Stomach (tissue), 8 donors: ENCODE measurements at regions not wholly inside any gene's neighbourhood (a gene's known extent, or its start where the extent isn't known, plus 50 kb on each side); places are given as distances from the start of the nearest gene placed in this dataset.

Experiments
- DNase-seq, 2 donors: peaks; one replicate each; pipeline versions ENCODE4 v3.0.0 to v3.0.0-alpha.2; 2013 to 2019
- H3K27ac ChIP-seq, 5 donors: fragments of 200-600 bp in 4 of 5; sonication (generic) in 4 of 5; one replicate each; pipeline ENCODE4 v1.5.1; 2013 to 2019; ENCODE audit warnings: mild to moderate bottlenecking in 1 of 5, moderate library complexity in 1 of 5
- H3K27me3 ChIP-seq, 3 donors: fragments of 200-600 bp; sonication (generic); one replicate each; pipeline ENCODE4 v1.5.1; 2017 to 2019; ENCODE audit warnings: mixed run types in 1 of 3
- H3K36me3 ChIP-seq, 4 donors: fragments of 200-600 bp; sonication (generic); 1 replicate in 3 of 4; 2 replicates in 1 of 4; pipeline ENCODE4 v1.5.1; 2016 to 2019
- H3K4me1 ChIP-seq, 4 donors: fragments of 200-600 bp; sonication (generic); one replicate each; pipeline ENCODE4 v1.5.1; 2016 to 2019
- H3K4me3 ChIP-seq, 4 donors: fragments of 200-600 bp; sonication (generic) in 3 of 4; one replicate each; pipeline ENCODE4 v1.5.1; 2016 to 2019; ENCODE audit warnings: mild to moderate bottlenecking in 1 of 4
- H3K9me3 ChIP-seq, 4 donors: fragments of 200-600 bp; sonication (generic); one replicate each; pipeline ENCODE4 v1.5.1; 2016 to 2019
- CTCF ChIP-seq, 7 experiments: fragments of 450-650 bp in 4 of 7; fragments of 200-600 bp in 3 of 7; sonication (generic) in 3 of 7; IDR thresholded peaks; one replicate each; pipeline ENCODE4 v1.5.1; 2016 to 2019; ENCODE audit warnings: antibody characterized with exemption in 7 of 7, control low read depth in 2 of 7, mild to moderate bottlenecking in 1 of 7
- EP300 ChIP-seq: sonication (generic); formaldehyde crosslinking; IDR thresholded peaks from one replicate; pipeline ENCODE4 v1.6.1; 2017; ENCODE audit warnings: antibody characterized with exemption
- POLR2A ChIP-seq, 4 donors: fragments of 450-650 bp; IDR thresholded peaks; one replicate each; pipeline ENCODE4 v1.6.1; 2016; ENCODE audit warnings: antibody characterized with exemption in 4 of 4, control low read depth in 2 of 4, mild to moderate bottlenecking in 1 of 4, moderate library complexity in 1 of 4
- POLR2AphosphoS5 ChIP-seq, 3 donors: sonication (generic); formaldehyde crosslinking; IDR thresholded peaks; one replicate each; pipeline ENCODE4 v1.6.1; 2016; ENCODE audit warnings: antibody characterized with exemption in 3 of 3
- WGBS, 5 donors: extraction: QIAGEN DNeasy Blood & Tissue Kit in 3 of 5; methylation state at CpG; one replicate each; pipeline versions ENCODE4 v1.1.5 to v1.1.7; 2013 to 2018; 5-methylcytosine and 5-hydroxymethylcytosine counted together
- intact Hi-C: fragments of 100-400 bp; cut with DNase I; formaldehyde crosslinking; loops from one replicate; pipeline ENCODE4 v1.15.1; 2023; ENCODE audit warnings: low total_unique reads
- donor health status: healthy with polysubstance abuse.
- donor health status: Bipolar disorder and iron deficiency.
- donor health status: healthy.

GRCh38 chr10:31186225-31187000, 132.6 kb upstream of the ZEB1 start:
- no peak overlapping the region for H3K27ac ChIP-seq
- no peaks in the 10 kb centered on the region for H3K27me3 ChIP-seq
- 61 to 67% (median 62%) methylated on average over 7 of the region's 7 CpGs for WGBS, 5 donors
- peaks cover 0 to 4% (median 0%) of the 10 kb centered on the region in 4 donors for H3K9me3 ChIP-seq
- no peak overlapping the region for H3K4me3 ChIP-seq
- TF ChIP-seq POLR2A (IDR thresholded peaks at IDR 0.05) (no peak), EP300 (no peak), POLR2AphosphoS5 (IDR thresholded peaks at IDR 0.05) (no peak)
- no peaks in the 10 kb centered on the region for H3K4me1 ChIP-seq
- intact Hi-C loops: no loop called here
- no peaks in the 10 kb centered on the region for H3K36me3 ChIP-seq
- peak in 1 of 2 donors; percentile 41 for DNase-seq

GRCh38 chr10:31187182-31187581, 131.8 kb upstream of the ZEB1 start:
- WGBS, 5 donors: 90 to 94% (median 91%) methylated on average over 2 of the region's 2 CpGs
- no peaks in the 10 kb centered on the region for H3K4me1 ChIP-seq
- no peaks in the 10 kb centered on the region for H3K36me3 ChIP-seq
- H3K4me3 ChIP-seq: no peak overlapping the region
- intact Hi-C loops: no loop called here
- H3K9me3 ChIP-seq: peaks cover 0 to 4% (median 0%) of the 10 kb centered on the region in 4 donors
- TF ChIP-seq CTCF (IDR thresholded peaks at IDR 0.05): no peak
- H3K27ac ChIP-seq: no peak overlapping the region
- no peak for DNase-seq
- H3K27me3 ChIP-seq: no peaks in the 10 kb centered on the region

GRCh38 chr10:31187607-31188210, 131.3 kb upstream of the ZEB1 start:
- no peak overlapping the region for H3K27ac ChIP-seq
- no peaks in the 10 kb centered on the region for H3K36me3 ChIP-seq
- 76 to 90% (median 85%) methylated on average over 11 to 14 of the region's 14 CpGs for WGBS, 5 donors
- H3K27me3 ChIP-seq: no peaks in the 10 kb centered on the region
- H3K4me1 ChIP-seq: no peaks in the 10 kb centered on the region
- intact Hi-C loops: no loop called here
- no peak for DNase-seq
- no peak for TF ChIP-seq EP300
- no peak for TF ChIP-seq POLR2A (IDR thresholded peaks at IDR 0.05)
- peaks cover 0 to 4% (median 0%) of the 10 kb centered on the region in 4 donors for H3K9me3 ChIP-seq
- H3K4me3 ChIP-seq: no peak overlapping the region

- 75 to 88% (median 79%) methylated on average over 4 of the region's 4 CpGs for WGBS, 5 donors
- no peak overlapping the region for H3K4me3 ChIP-seq
- no peak overlapping the region for H3K27ac ChIP-seq
- no peak for TF ChIP-seq CTCF (IDR thresholded peaks at IDR 0.05)
- no peak for TF ChIP-seq POLR2AphosphoS5 (IDR thresholded peaks at IDR 0.05)
- no peak for TF ChIP-seq POLR2A (IDR thresholded peaks at IDR 0.05)
- no peak for TF ChIP-seq EP300
- intact Hi-C loops: no loop called here
- no peak for DNase-seq
- H3K4me1 ChIP-seq: no peaks in the 10 kb centered on the region
- H3K27me3 ChIP-seq: no peaks in the 10 kb centered on the region
- peaks cover 0 to 4% (median 0%) of the 10 kb centered on the region in 4 donors for H3K9me3 ChIP-seq
- no peaks in the 10 kb centered on the region for H3K36me3 ChIP-seq
Observed at GRCh38 chr10:31188792-31189406, 130.1 kb upstream of the ZEB1 start.

GRCh38 chr10:31190488-31190887, 128.5 kb upstream of the ZEB1 start:
- Histone ChIP-seq H3K4me1 (no peaks in the 10 kb centered on the region), H3K27ac (no peak overlapping the region), H3K27me3 (no peaks in the 10 kb centered on the region), H3K36me3 (no peaks in the 10 kb centered on the region), H3K9me3 (peaks cover 0 to 4% (median 0%) of the 10 kb centered on the region in 4 donors), H3K4me3 (no peak overlapping the region)
- DNase-seq: no peak
- WGBS, 5 donors: 91 to 98% (median 94%) methylated on average over 2 of the region's 2 CpGs
- intact Hi-C loops: no loop called here
- TF ChIP-seq EP300: no peak
- no peak for TF ChIP-seq CTCF (IDR thresholded peaks at IDR 0.05)
- TF ChIP-seq POLR2A (IDR thresholded peaks at IDR 0.05): no peak
- no peak for TF ChIP-seq POLR2AphosphoS5 (IDR thresholded peaks at IDR 0.05)
